Calu3 (cell line): ENCODE measurements at regions not wholly inside any gene's neighbourhood (a gene's known extent, or its start where the extent isn't known, plus 50 kb on each side); places are given as distances from the start of the nearest gene placed in this dataset.

Source experiments
- BruUV-seq: library from RNA; stranded (reverse); fragments of 400-500 nt; replicated peaks from 2 replicates; lab custom pipeline; 2021; lab: Mats Ljungman, UMichigan
- CTCF ChIA-PET: fragments of 300-600 bp; sonication (Branson Sonifier 250); formaldehyde crosslinking; loops from one replicate; lab custom pipeline; 2022; ENCODE audit warnings: antibody characterized with exemption; lab: Charles Lee
- DNase-seq: peaks from one replicate; pipeline ENCODE4 v3.0.0; 2022
- H3K27ac Mint-ChIP-seq: one replicate; pipeline ENCODE4 v1.8.0; 2022; ENCODE audit warnings: mixed read lengths; ENCODE audit not compliant: unreplicated experiment
- H3K27me3 Mint-ChIP-seq: one replicate; pipeline ENCODE4 v1.8.0; 2022; ENCODE audit warnings: mixed read lengths; ENCODE audit not compliant: unreplicated experiment
- H3K36me3 Mint-ChIP-seq: one replicate; pipeline ENCODE4 v1.8.0; 2022; ENCODE audit warnings: mild to moderate bottlenecking, moderate library complexity, mixed read lengths; ENCODE audit not compliant: insufficient read depth, unreplicated experiment
- H3K4me1 Mint-ChIP-seq: one replicate; pipeline ENCODE4 v1.8.0; 2022; ENCODE audit warnings: mild to moderate bottlenecking, low read depth, mixed read lengths; ENCODE audit not compliant: unreplicated experiment
- H3K4me3 Mint-ChIP-seq: one replicate; pipeline ENCODE4 v1.8.0; 2022; ENCODE audit warnings: mild to moderate bottlenecking, low read depth, moderate library complexity, mixed read lengths; ENCODE audit not compliant: unreplicated experiment
- H3K9me3 Mint-ChIP-seq: one replicate; pipeline ENCODE4 v1.8.0; 2022; ENCODE audit warnings: low read depth, mixed read lengths; ENCODE audit not compliant: unreplicated experiment
- intact Hi-C: fragments of 100-400 bp; cut with micrococcal nuclease; formaldehyde crosslinking; loops from one replicate; pipeline ENCODE4 v1.10.0; 2022; ENCODE audit not compliant: unreplicated experiment
- TF ChIP-seq, protein P1 (sequence below): fragments of 200-600 bp; IDR thresholded peaks from one replicate; pipeline ENCODE4 v1.8.0; 2022; ENCODE audit warnings: antibody characterized with exemption; ENCODE audit not compliant: unreplicated experiment

DNA sequence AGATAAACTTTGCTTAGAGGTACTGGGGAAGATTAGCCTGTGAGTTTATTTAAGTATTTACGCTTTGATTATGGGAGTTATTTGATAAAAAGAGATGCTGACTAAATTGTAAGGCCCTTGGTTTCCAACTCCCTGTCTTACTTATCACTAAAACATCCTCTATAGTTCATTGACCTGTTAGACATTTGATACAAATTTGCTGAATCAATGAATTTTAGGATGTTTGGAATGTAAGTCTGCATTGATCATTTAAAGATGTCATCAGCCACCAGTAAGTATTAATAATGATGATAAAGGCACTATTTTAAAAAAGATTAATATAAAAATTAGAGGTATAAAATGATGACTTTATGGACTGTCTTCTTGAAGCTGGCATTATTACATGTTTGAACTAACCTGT lies 340.6 kb downstream of the SPRY1 start:
- H3K4me3 Mint-ChIP-seq = no peak overlapping the region

DNA sequence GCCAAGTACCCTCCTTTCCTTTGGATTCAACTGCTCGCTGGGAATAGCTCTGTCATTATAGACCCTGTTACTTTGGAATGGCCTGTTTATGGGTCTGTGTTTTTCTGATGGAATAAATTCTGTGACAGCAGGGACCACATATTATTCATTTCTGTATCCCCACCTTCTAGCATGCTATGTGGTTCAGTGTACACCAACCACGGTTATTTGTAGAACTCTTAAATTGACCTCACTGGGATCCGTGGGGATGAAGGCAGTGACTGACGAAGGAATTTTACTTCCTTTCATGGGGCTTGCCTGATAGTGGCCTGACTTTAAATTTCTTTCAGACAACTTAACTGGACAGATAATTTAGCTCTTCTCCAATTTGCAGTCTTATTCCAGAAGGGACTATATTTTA lies 343.2 kb downstream of the SPRY1 start:
- H3K27ac Mint-ChIP-seq = no peak overlapping the region
- BruUV-seq = no TSS peak
- no peaks in the 10 kb centered on the region for H3K27me3 Mint-ChIP-seq
- H3K9me3 Mint-ChIP-seq = no peaks in the 10 kb centered on the region
- no peaks in the 10 kb centered on the region for H3K4me1 Mint-ChIP-seq
- TF ChIP-seq, protein P1, sequence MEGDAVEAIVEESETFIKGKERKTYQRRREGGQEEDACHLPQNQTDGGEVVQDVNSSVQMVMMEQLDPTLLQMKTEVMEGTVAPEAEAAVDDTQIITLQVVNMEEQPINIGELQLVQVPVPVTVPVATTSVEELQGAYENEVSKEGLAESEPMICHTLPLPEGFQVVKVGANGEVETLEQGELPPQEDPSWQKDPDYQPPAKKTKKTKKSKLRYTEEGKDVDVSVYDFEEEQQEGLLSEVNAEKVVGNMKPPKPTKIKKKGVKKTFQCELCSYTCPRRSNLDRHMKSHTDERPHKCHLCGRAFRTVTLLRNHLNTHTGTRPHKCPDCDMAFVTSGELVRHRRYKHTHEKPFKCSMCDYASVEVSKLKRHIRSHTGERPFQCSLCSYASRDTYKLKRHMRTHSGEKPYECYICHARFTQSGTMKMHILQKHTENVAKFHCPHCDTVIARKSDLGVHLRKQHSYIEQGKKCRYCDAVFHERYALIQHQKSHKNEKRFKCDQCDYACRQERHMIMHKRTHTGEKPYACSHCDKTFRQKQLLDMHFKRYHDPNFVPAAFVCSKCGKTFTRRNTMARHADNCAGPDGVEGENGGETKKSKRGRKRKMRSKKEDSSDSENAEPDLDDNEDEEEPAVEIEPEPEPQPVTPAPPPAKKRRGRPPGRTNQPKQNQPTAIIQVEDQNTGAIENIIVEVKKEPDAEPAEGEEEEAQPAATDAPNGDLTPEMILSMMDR = no peak
- intact Hi-C loops = no loop called here
- H3K36me3 Mint-ChIP-seq = no peaks in the 10 kb centered on the region
- H3K4me3 Mint-ChIP-seq = no peak overlapping the region
- CTCF ChIA-PET = no interaction called here
- DNase-seq = no peak

More for the DNA sequence above, 340.6 kb downstream of the SPRY1 start:
- intact Hi-C loops = no loop called here
- no peak overlapping the region for H3K27ac Mint-ChIP-seq
- H3K9me3 Mint-ChIP-seq = no peaks in the 10 kb centered on the region
- no peak for DNase-seq
- CTCF ChIA-PET = no interaction called here
- no peaks in the 10 kb centered on the region for H3K36me3 Mint-ChIP-seq
- TF ChIP-seq, protein P1 = no peak
- no peaks in the 10 kb centered on the region for H3K27me3 Mint-ChIP-seq
- no peaks in the 10 kb centered on the region for H3K4me1 Mint-ChIP-seq
- no TSS peak for BruUV-seq

DNA sequence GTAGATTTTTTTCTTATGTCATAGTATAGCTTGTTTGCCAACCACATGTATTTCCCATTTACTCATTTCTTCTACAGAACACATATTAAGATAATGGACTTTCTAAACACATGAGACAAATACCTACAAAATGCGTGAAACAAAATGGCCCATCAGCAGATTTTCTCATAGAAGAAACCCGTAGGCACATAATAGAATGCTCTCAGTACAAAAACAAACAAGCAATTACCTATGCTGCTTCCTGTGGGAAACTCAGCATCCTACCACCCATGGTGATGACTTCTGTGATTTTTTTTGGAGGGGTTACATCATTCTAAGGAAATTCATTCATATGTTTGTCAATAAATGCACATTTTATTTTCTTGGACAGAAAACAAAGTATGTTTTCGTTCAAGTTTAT lies 343.6 kb downstream of the SPRY1 start:
- intact Hi-C loops = no loop called here
- no peaks in the 10 kb centered on the region for H3K4me1 Mint-ChIP-seq
- H3K9me3 Mint-ChIP-seq = no peaks in the 10 kb centered on the region
- H3K27me3 Mint-ChIP-seq = no peaks in the 10 kb centered on the region
- no peak for DNase-seq
- H3K36me3 Mint-ChIP-seq = no peaks in the 10 kb centered on the region
- no peak overlapping the region for H3K27ac Mint-ChIP-seq
- BruUV-seq = no TSS peak
- H3K4me3 Mint-ChIP-seq = no peak overlapping the region
- TF ChIP-seq, protein P1 = no peak
- CTCF ChIA-PET = no interaction called here

DNA sequence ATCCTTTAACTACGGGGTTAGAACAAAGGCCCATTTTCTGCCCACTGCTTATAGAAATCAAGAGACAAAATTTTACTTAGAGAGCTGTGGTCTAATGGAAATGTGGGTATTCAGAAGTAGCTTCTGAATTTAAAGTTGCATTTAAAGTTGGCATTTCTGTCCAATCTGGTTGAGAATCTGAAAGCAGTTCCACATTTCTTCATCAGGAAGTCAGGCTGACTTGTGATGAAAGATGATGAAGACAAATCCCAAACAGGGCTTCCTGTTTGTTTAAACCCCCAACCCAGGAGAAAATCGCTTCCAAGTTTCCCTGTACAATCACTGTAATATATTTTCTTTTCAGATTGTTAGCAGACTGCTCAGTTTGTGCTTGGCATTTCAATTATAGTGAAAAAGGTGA lies 345.3 kb downstream of the SPRY1 start:
- Mint-ChIP-seq H3K9me3 (no peaks in the 10 kb centered on the region), H3K36me3 (no peaks in the 10 kb centered on the region), H3K27me3 (no peaks in the 10 kb centered on the region), H3K4me3 (no peak overlapping the region), H3K27ac (no peak overlapping the region), H3K4me1 (no peaks in the 10 kb centered on the region)
- CTCF ChIA-PET = no interaction called here
- BruUV-seq = no TSS peak
- intact Hi-C loops = no loop called here
- no peak for DNase-seq
- TF ChIP-seq, protein P1 = no peak

DNA sequence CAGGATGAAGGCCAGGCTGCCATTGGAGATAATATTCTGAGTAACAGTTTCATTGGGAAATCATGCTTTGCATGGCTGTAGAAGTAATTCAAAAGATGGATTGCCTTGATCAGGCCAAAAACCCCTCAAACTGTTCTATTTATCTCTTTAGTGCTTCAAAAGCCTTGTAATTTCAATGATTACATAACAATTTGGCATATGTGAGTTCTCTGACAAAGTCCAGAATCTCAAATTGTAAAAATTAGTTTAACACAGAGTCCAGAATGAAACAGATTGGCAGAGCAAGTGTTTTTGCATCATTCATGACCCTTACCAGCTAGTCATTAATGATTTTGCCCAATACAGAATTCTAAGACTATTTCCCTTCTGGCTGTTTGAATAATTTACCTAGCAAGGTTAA lies 347.3 kb downstream of the SPRY1 start:
- Mint-ChIP-seq H3K9me3 (no peaks in the 10 kb centered on the region), H3K4me3 (no peak overlapping the region), H3K36me3 (no peaks in the 10 kb centered on the region), H3K27ac (no peak overlapping the region), H3K27me3 (no peaks in the 10 kb centered on the region), H3K4me1 (no peaks in the 10 kb centered on the region)
- CTCF ChIA-PET = no interaction called here
- no TSS peak for BruUV-seq
- intact Hi-C loops = no loop called here
- TF ChIP-seq, protein P1 = no peak
- no peak for DNase-seq
